ENCODE measurements at regions not wholly inside any gene's neighbourhood (a gene's known extent, or its start where the extent isn't known, plus 50 kb on each side); places are given as distances from the start of the nearest gene placed in this dataset.

DNA sequence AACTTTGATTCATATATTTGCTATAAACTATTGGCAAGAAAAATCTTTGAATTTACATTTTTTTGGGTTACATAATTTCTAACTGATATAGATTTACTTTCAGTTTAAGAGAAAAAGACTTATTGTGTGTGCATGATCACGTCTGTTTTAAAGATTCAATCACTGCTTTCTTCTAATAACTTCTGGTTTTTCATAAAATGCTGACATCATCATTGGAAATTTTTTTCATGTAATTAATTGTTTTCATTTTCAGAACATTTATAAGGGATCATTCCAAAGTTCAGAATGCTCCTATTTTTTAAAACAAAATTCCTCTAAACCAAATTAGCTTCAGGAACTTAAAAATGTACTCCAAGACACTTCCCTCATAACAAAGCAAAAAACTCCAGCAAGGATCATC, 500.7 kb upstream of the GBE1 start:
- intact Hi-C loops (cut with DNase I) = no loop called here
- no peak for DNase-seq (ENCODE audit: low spot score)

DNA sequence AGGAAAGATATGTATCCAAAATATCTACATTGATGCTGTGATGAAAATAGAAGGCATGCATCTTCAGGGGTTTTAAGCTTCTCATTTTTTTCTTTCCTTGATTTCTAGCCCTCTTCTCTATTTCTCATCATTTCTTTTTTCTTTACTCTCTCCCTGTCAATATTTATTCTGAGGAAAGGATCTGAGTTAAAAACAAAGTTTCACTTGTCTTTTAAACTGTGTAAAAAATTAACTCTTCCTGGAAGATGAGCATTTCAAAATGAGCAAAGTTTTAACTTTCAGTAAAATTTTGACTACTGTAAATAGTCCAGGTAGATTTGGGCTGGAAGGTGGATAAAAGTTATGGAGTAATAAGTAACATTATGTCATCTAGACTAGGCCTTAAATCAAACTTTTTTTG, 500.2 kb upstream of the GBE1 start:
- intact Hi-C loops (cut with DNase I) = no loop called here
- no peak for DNase-seq (ENCODE audit: low spot score)

DNA sequence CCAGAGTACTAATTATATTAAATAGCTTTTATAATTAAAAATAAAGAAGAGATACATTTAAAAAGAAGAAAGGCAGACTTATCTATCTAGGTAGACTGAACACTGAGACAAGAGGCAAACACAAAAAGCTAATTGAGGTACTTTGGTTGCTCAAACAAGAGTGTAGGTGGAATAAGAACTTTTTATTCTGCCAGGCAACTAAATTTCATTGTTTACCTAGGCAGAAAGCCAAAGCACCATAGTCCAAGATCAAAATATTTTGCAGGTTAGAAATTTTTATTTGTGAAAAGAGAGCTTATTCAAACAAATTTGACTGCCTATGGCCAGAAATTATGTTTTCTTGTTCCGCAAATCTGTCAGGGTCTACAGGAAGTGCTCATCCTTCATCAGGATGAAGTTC, 499.6 kb upstream of the GBE1 start:
- no peak for DNase-seq (ENCODE audit: low spot score)
- intact Hi-C loops (cut with DNase I) = no loop called here

- DNase-seq (ENCODE audit: low spot score) = no peak
- intact Hi-C loops (cut with DNase I) = no loop called here
Observed at GRCh38 chr3:82259994-82260393, 498.5 kb upstream of the GBE1 start.

GRCh38 chr3:82240322-82240721, 478.9 kb upstream of the GBE1 start:
- intact Hi-C loops (cut with DNase I) = no loop called here
- no peak for DNase-seq (ENCODE audit: low spot score)

DNA sequence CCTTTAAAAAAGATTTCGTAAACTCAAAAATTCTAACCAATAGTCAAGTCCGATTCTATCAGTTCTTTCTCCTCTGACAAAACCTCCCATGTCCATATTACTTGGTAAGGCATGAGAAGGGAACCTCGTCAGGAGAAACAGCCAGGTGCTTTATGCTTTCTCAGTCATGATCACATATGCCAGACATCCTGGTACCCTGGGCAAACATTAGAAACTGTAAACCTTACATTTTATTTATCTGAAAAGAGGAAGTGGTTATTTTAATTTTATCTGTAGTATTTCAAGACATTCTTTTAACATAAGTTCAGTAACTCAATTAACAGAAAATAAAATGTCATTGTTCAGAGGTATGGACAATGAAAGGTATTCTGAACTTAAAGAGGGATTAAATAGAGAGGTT, 474.8 kb upstream of the GBE1 start:
- no peak for DNase-seq (ENCODE audit: low spot score)
- intact Hi-C loops (cut with DNase I) = no loop called here

DNA sequence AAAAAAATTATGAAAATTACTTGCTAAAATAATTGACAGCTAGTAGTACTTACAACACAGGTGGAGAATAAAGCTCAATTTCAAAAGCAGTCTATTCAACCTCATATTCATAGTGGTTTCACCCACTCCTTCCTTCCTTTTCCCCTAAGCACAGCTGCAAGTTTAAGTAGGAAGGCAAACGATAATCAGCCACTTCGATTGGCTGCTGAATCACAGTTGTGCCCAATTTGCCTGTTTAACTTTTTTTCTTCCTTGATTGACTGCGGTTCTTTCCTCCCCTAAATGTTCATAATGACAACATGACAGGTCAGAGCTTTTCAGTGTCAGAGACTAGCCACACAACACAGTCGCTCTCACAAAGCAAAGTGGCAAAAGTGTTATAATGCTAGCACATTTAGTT, 468.0 kb upstream of the GBE1 start:
- intact Hi-C loops (cut with DNase I) = no loop called here
- DNase-seq (ENCODE audit: low spot score) = no peak

DNA sequence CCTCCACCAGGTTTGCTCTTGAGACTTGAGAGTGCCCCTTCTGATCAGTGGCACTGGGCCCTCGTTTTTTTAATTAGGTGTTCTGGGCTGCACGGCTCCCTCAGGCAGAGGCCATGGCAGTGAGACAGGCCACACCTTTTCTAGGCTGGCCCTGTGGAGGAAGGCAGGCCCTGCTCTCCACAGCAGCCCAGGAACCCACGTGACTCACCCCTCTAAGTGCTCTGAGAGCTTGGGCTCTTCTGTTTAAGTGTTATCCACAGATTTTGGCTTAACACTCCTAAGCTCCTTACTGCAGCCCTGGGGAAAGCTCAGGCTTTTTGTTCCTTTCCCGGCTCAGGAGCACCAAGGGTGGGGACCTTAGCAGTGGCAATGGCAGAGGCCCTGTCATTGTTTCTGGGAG, 463.2 kb upstream of the GBE1 start:
- DNase-seq (ENCODE audit: low spot score) = no peak
- intact Hi-C loops (cut with DNase I) = no loop called here

DNA sequence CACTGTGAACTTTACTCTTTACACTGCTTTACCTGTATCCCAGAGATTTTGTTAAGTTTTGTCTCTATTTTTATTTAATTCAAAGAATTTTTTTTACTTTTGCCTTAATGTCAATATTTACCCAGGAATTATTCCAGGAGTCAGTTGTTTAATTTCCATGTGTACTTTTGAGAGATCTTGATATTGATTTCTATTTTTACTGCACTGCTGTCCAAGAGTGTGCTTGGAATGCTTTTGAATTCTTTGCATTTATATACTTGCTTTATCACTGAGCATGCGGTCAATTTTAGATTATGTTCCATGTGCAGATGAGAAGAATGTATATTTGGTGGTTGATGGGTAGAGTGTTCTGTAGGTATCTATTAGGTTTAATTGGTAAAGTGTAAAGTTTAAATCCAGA, 461.0 kb upstream of the GBE1 start:
- DNase-seq (ENCODE audit: low spot score) = no peak
- intact Hi-C loops (cut with DNase I) = no loop called here

DNA sequence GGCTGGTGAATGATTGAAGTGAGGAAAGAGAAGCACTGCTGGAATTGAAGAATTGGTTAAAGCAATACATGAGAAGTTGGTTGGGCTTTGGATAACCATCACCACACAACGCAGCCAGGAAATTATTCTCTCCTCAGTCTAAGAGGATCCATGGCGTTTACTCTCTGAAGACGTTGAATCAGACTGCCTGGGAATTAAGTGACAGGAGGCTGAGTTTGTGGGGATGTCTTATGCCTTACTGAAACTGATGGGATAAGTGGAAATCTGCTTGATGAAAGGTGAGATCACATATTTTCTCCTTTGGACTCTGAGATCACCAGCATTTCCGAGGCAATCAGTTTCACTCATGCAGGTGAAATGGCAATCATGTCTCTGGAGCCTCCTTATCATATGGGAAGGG, 456.1 kb upstream of the GBE1 start:
- intact Hi-C loops (cut with DNase I) = no loop called here
- DNase-seq (ENCODE audit: low spot score) = no peak

DNA sequence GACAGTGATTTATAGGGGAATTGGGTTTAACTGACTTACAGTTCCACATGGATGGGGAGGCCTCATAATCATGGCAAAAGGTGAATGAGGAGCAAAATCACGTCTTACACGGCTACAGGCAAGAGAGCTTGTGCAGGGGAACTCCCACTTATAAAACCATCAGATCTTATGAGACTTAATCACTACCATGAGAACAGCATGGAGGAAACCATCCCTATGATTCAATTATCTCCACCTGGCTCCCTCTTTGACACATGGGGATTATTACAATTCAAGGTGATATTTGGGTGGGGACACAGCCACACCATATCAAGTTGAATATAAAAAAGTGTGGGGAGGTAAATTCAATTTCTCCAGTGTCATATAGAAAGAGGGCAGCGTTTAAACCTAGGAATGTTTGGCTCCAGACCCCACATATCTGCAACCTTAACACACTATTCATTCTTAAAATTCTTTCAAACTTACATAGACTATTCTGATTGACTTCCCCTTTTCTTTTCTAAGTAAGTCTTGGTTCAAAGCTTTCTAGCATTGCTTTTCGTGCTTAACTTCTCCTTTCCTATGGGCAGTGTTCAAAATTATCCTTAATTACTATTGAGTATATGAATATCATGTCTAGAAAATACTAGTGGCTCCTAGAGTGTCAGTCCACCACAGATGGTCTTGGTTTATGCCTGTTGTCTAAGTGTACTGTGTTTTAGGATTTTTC, 446.7 kb upstream of the GBE1 start:
- no peak for DNase-seq (ENCODE audit: low spot score)

GRCh38 chr3:82202269-82202668, 440.8 kb upstream of the GBE1 start:
- intact Hi-C loops (cut with DNase I) = no loop called here
- no peak for DNase-seq (ENCODE audit: low spot score)

More for the DNA sequence above, 446.7 kb upstream of the GBE1 start:
- intact Hi-C loops (cut with DNase I) = no loop called here

- intact Hi-C loops (cut with DNase I) = no loop called here
- no peak for DNase-seq (ENCODE audit: low spot score)
Observed at GRCh38 chr3:82201316-82201715, 439.9 kb upstream of the GBE1 start.

- intact Hi-C loops (cut with DNase I) = no loop called here
Observed at GRCh38 chr3:82198009-82198408, 436.6 kb upstream of the GBE1 start.

GRCh38 chr3:82196645-82197044, 435.2 kb upstream of the GBE1 start:
- DNase-seq (ENCODE audit: low spot score) = no peak
- intact Hi-C loops (cut with DNase I) = no loop called here

More at GRCh38 chr3:82198009-82198408, 436.6 kb upstream of the GBE1 start:
- DNase-seq (ENCODE audit: low spot score) = no peak

DNA sequence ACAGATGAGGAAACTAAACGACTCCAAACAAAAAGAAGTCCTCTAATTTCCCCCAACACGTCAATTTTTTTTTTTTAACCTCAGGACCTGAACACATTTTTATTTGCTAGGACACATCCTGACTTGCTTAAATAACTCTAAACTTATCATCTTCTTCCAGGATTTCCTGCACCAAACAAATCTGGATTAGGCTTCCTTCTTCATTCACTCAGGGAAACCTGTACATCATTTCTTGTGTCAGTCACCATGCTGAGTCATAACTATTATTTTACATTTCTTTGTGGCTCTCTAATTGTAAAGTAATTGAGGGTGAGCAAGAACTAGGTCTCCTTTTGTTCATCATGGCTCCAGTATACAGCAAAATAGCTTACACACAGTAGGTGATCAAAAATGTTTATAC, 433.4 kb upstream of the GBE1 start:
- no peak for DNase-seq (ENCODE audit: low spot score)

GRCh38 chr3:82186017-82186416, 424.6 kb upstream of the GBE1 start:
- no peak for DNase-seq (ENCODE audit: low spot score)
- intact Hi-C loops (cut with DNase I) = no loop called here

More for the DNA sequence above, 433.4 kb upstream of the GBE1 start:
- intact Hi-C loops (cut with DNase I) = no loop called here

GRCh38 chr3:82179291-82179690, 417.8 kb upstream of the GBE1 start:
- DNase-seq (ENCODE audit: low spot score) = no peak

GRCh38 chr3:82178291-82178690, 416.8 kb upstream of the GBE1 start:
- DNase-seq (ENCODE audit: low spot score) = no peak
- intact Hi-C loops (cut with DNase I) = no loop called here

More at GRCh38 chr3:82179291-82179690, 417.8 kb upstream of the GBE1 start:
- intact Hi-C loops (cut with DNase I) = no loop called here

DNA sequence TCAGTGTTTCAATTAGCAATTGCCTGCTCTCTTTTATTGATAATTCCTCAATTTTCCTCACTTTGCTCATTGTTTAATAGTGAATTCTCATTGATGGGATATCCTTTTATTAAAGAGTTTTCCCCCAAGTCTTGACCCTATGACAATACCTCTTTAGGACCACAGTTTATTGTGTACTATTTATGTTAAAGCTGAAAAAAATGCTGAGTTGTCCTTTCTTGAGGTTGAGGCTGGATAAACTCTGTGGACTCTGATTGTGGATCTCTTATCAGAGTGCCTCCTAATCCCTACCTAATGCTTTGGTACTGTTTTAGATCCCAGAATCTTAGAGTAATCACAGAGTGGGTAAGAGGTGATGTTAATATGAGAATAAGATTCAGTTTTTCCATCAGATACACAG, 416.3 kb upstream of the GBE1 start:
- no peak for DNase-seq (ENCODE audit: low spot score)
- intact Hi-C loops (cut with DNase I) = no loop called here

GRCh38 chr3:82165266-82165665, 403.8 kb upstream of the GBE1 start:
- no peak for DNase-seq (ENCODE audit: low spot score)
- intact Hi-C loops (cut with DNase I) = no loop called here

- DNase-seq (ENCODE audit: low spot score) = no peak
- intact Hi-C loops (cut with DNase I) = no loop called here
Observed at GRCh38 chr3:82163907-82164520, 402.6 kb upstream of the GBE1 start.
